Lower leg skin (tissue), 3 donors: ENCODE measurements at regions not wholly inside any gene's neighbourhood (a gene's known extent, or its start where the extent isn't known, plus 50 kb on each side); places are given as distances from the start of the nearest gene placed in this dataset.

Source experiments
- POLR2A ChIP-seq, 2 donors: fragments of 450-650 bp; IDR thresholded peaks; one replicate each; pipeline ENCODE4 v1.6.1; 2016 to 2017; ENCODE audit warnings: antibody characterized with exemption in 2 of 2, mild to moderate bottlenecking in 1 of 2, moderate library complexity in 1 of 2
- TF ChIP-seq, protein P1 (sequence below), 3 donors: fragments of 450-650 bp; IDR thresholded peaks; one replicate each; pipeline ENCODE4 v1.5.1; 2016; ENCODE audit warnings: antibody characterized with exemption in 3 of 3, mild to moderate bottlenecking in 3 of 3, moderate library complexity in 2 of 3

DNA sequence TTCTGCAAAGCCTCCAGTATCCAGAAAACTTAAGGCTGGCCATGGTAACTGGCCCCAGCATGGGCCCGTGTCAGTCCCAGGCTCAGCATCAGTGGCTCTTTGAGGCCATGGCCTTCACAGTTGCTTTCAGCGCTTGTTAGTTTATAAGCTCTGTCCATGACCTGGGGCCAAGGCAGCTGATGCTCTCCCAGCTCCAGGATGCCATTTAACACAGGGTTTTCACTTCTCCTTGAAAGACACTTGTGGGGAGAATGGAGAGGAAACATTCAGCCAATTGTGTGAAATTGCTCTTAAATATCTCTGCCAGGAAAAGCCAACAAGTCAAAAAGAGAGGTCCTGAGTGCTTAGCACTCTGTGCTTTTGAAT lies 321.3 kb downstream of the FOXO1 start:
- TF ChIP-seq POLR2A (IDR thresholded peaks at IDR 0.05) = no peak
- TF ChIP-seq, protein P1, sequence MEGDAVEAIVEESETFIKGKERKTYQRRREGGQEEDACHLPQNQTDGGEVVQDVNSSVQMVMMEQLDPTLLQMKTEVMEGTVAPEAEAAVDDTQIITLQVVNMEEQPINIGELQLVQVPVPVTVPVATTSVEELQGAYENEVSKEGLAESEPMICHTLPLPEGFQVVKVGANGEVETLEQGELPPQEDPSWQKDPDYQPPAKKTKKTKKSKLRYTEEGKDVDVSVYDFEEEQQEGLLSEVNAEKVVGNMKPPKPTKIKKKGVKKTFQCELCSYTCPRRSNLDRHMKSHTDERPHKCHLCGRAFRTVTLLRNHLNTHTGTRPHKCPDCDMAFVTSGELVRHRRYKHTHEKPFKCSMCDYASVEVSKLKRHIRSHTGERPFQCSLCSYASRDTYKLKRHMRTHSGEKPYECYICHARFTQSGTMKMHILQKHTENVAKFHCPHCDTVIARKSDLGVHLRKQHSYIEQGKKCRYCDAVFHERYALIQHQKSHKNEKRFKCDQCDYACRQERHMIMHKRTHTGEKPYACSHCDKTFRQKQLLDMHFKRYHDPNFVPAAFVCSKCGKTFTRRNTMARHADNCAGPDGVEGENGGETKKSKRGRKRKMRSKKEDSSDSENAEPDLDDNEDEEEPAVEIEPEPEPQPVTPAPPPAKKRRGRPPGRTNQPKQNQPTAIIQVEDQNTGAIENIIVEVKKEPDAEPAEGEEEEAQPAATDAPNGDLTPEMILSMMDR (IDR thresholded peaks at IDR 0.05) = no peak
